ENCODE measurements at regions not wholly inside any gene's neighbourhood (a gene's known extent, or its start where the extent isn't known, plus 50 kb on each side); places are given as distances from the start of the nearest gene placed in this dataset.

GRCh38 chr6:93825950-93826349 lies 406.6 kb upstream of the EPHA7 start:
- Histone ChIP-seq H3K27me3 (ENCODE audit: control insufficient read depth, insufficient read depth, low read length) (no peaks in the 10 kb centered on the region), H3K4me3 (ENCODE audit: low read length) (no peak overlapping the region), H3K36me3 (ENCODE audit: control insufficient read depth, insufficient read depth, low read length) (no peaks in the 10 kb centered on the region), H3K27ac (ENCODE audit: low read depth, low read length) (no peak overlapping the region), H3K9ac (ENCODE audit: low read length) (no peak overlapping the region), H3K4me1 (ENCODE audit: control insufficient read depth, insufficient read depth, low read length) (no peaks in the 10 kb centered on the region)

GRCh38 chr6:93823489-93823888 lies 404.1 kb upstream of the EPHA7 start:
- Histone ChIP-seq H3K27ac (ENCODE audit: low read depth, low read length) (no peak overlapping the region), H3K27me3 (ENCODE audit: control insufficient read depth, insufficient read depth, low read length) (no peaks in the 10 kb centered on the region), H3K4me3 (ENCODE audit: low read length) (no peak overlapping the region), H3K9ac (ENCODE audit: low read length) (no peak overlapping the region), H3K4me1 (ENCODE audit: control insufficient read depth, insufficient read depth, low read length) (no peaks in the 10 kb centered on the region), H3K36me3 (ENCODE audit: control insufficient read depth, insufficient read depth, low read length) (no peaks in the 10 kb centered on the region)

GRCh38 chr6:93822434-93823265 lies 403.3 kb upstream of the EPHA7 start:
- H3K27ac ChIP-seq (ENCODE audit: low read depth, low read length) = no peak overlapping the region

GRCh38 chr6:93821953-93822352 lies 402.6 kb upstream of the EPHA7 start:
- no peak overlapping the region for H3K9ac ChIP-seq (ENCODE audit: low read length)
- no peaks in the 10 kb centered on the region for H3K4me1 ChIP-seq (ENCODE audit: control insufficient read depth, insufficient read depth, low read length)
- H3K27me3 ChIP-seq (ENCODE audit: control insufficient read depth, insufficient read depth, low read length) = no peaks in the 10 kb centered on the region
- H3K27ac ChIP-seq (ENCODE audit: low read depth, low read length) = no peak overlapping the region
- H3K4me3 ChIP-seq (ENCODE audit: low read length) = no peak overlapping the region
- no peaks in the 10 kb centered on the region for H3K36me3 ChIP-seq (ENCODE audit: control insufficient read depth, insufficient read depth, low read length)

More at GRCh38 chr6:93822434-93823265, 403.3 kb upstream of the EPHA7 start:
- Histone ChIP-seq H3K9ac (ENCODE audit: low read length) (no peak overlapping the region), H3K27me3 (ENCODE audit: control insufficient read depth, insufficient read depth, low read length) (no peaks in the 10 kb centered on the region), H3K36me3 (ENCODE audit: control insufficient read depth, insufficient read depth, low read length) (no peaks in the 10 kb centered on the region), H3K4me1 (ENCODE audit: control insufficient read depth, insufficient read depth, low read length) (no peaks in the 10 kb centered on the region), H3K4me3 (ENCODE audit: low read length) (no peak overlapping the region)

- no peaks in the 10 kb centered on the region for H3K27me3 ChIP-seq (ENCODE audit: control insufficient read depth, insufficient read depth, low read length)
- H3K27ac ChIP-seq (ENCODE audit: low read depth, low read length) = no peak overlapping the region
- H3K4me1 ChIP-seq (ENCODE audit: control insufficient read depth, insufficient read depth, low read length) = no peaks in the 10 kb centered on the region
- H3K36me3 ChIP-seq (ENCODE audit: control insufficient read depth, insufficient read depth, low read length) = no peaks in the 10 kb centered on the region
- H3K9ac ChIP-seq (ENCODE audit: low read length) = no peak overlapping the region
- no peak overlapping the region for H3K4me3 ChIP-seq (ENCODE audit: low read length)
These were observed 401.2 kb upstream of the EPHA7 start for GRCh38 chr6:93820465-93821082.

GRCh38 chr6:93819189-93819588 lies 399.8 kb upstream of the EPHA7 start:
- H3K36me3 ChIP-seq (ENCODE audit: control insufficient read depth, insufficient read depth, low read length) = no peaks in the 10 kb centered on the region
- no peaks in the 10 kb centered on the region for H3K27me3 ChIP-seq (ENCODE audit: control insufficient read depth, insufficient read depth, low read length)
- H3K9ac ChIP-seq (ENCODE audit: low read length) = no peak overlapping the region
- no peak overlapping the region for H3K4me3 ChIP-seq (ENCODE audit: low read length)
- H3K27ac ChIP-seq (ENCODE audit: low read depth, low read length) = no peak overlapping the region
- no peaks in the 10 kb centered on the region for H3K4me1 ChIP-seq (ENCODE audit: control insufficient read depth, insufficient read depth, low read length)

GRCh38 chr6:93817937-93818336 lies 398.6 kb upstream of the EPHA7 start:
- Histone ChIP-seq H3K27me3 (ENCODE audit: control insufficient read depth, insufficient read depth, low read length) (no peaks in the 10 kb centered on the region), H3K4me1 (ENCODE audit: control insufficient read depth, insufficient read depth, low read length) (no peaks in the 10 kb centered on the region), H3K27ac (ENCODE audit: low read depth, low read length) (no peak overlapping the region), H3K36me3 (ENCODE audit: control insufficient read depth, insufficient read depth, low read length) (no peaks in the 10 kb centered on the region), H3K9ac (ENCODE audit: low read length) (no peak overlapping the region), H3K4me3 (ENCODE audit: low read length) (no peak overlapping the region)

GRCh38 chr6:93806409-93807270 lies 387.3 kb upstream of the EPHA7 start:
- H3K36me3 ChIP-seq (ENCODE audit: control insufficient read depth, insufficient read depth, low read length) = no peaks in the 10 kb centered on the region
- no peak overlapping the region for H3K9ac ChIP-seq (ENCODE audit: low read length)
- no peaks in the 10 kb centered on the region for H3K27me3 ChIP-seq (ENCODE audit: control insufficient read depth, insufficient read depth, low read length)
- H3K4me3 ChIP-seq (ENCODE audit: low read length) = no peak overlapping the region
- no peak overlapping the region for H3K27ac ChIP-seq (ENCODE audit: low read depth, low read length)
- H3K4me1 ChIP-seq (ENCODE audit: control insufficient read depth, insufficient read depth, low read length) = no peaks in the 10 kb centered on the region

- H3K36me3 ChIP-seq (ENCODE audit: control insufficient read depth, insufficient read depth, low read length) = no peaks in the 10 kb centered on the region
- no peak overlapping the region for H3K4me3 ChIP-seq (ENCODE audit: low read length)
- H3K27ac ChIP-seq (ENCODE audit: low read depth, low read length) = no peak overlapping the region
- no peak overlapping the region for H3K9ac ChIP-seq (ENCODE audit: low read length)
- H3K27me3 ChIP-seq (ENCODE audit: control insufficient read depth, insufficient read depth, low read length) = no peaks in the 10 kb centered on the region
- H3K4me1 ChIP-seq (ENCODE audit: control insufficient read depth, insufficient read depth, low read length) = no peaks in the 10 kb centered on the region
These were observed 381.9 kb upstream of the EPHA7 start for GRCh38 chr6:93801101-93801847.

GRCh38 chr6:93799226-93799625 lies 379.9 kb upstream of the EPHA7 start:
- Histone ChIP-seq H3K27ac (ENCODE audit: low read depth, low read length) (no peak overlapping the region), H3K36me3 (ENCODE audit: control insufficient read depth, insufficient read depth, low read length) (no peaks in the 10 kb centered on the region)

GRCh38 chr6:93794166-93794565 lies 374.8 kb upstream of the EPHA7 start:
- Histone ChIP-seq H3K4me3 (ENCODE audit: low read length) (no peak overlapping the region), H3K36me3 (ENCODE audit: control insufficient read depth, insufficient read depth, low read length) (no peaks in the 10 kb centered on the region), H3K27me3 (ENCODE audit: control insufficient read depth, insufficient read depth, low read length) (no peaks in the 10 kb centered on the region), H3K4me1 (ENCODE audit: control insufficient read depth, insufficient read depth, low read length) (no peaks in the 10 kb centered on the region), H3K27ac (ENCODE audit: low read depth, low read length) (no peak overlapping the region), H3K9ac (ENCODE audit: low read length) (no peak overlapping the region)

More at GRCh38 chr6:93799226-93799625, 379.9 kb upstream of the EPHA7 start:
- Histone ChIP-seq H3K4me3 (ENCODE audit: low read length) (no peak overlapping the region), H3K4me1 (ENCODE audit: control insufficient read depth, insufficient read depth, low read length) (no peaks in the 10 kb centered on the region), H3K27me3 (ENCODE audit: control insufficient read depth, insufficient read depth, low read length) (no peaks in the 10 kb centered on the region), H3K9ac (ENCODE audit: low read length) (no peak overlapping the region)

- Histone ChIP-seq H3K27ac (ENCODE audit: low read depth, low read length) (no peak overlapping the region), H3K36me3 (ENCODE audit: control insufficient read depth, insufficient read depth, low read length) (no peaks in the 10 kb centered on the region), H3K9ac (ENCODE audit: low read length) (no peak overlapping the region), H3K27me3 (ENCODE audit: control insufficient read depth, insufficient read depth, low read length) (no peaks in the 10 kb centered on the region), H3K4me3 (ENCODE audit: low read length) (no peak overlapping the region), H3K4me1 (ENCODE audit: control insufficient read depth, insufficient read depth, low read length) (no peaks in the 10 kb centered on the region)
These were observed 373.4 kb upstream of the EPHA7 start for GRCh38 chr6:93792746-93793145.
